GM21367 (cell line): ENCODE measurements at regions not wholly inside any gene's neighbourhood (a gene's known extent, or its start where the extent isn't known, plus 50 kb on each side); places are given as distances from the start of the nearest gene placed in this dataset.
A peak's percentile ranks its signal among the peaks of the same experiment; 100 is the strongest.

Experiments used
- ATAC-seq: cut with Tn5 transposase; IDR thresholded peaks from one replicate; pipeline ENCODE4 v1.9.1; 2021; ENCODE audit not compliant: unreplicated experiment

- ATAC-seq = no peak
Measured at GRCh38 chr6:112787371-112787770, 440.2 kb downstream of the RFPL4B start.

DNA sequence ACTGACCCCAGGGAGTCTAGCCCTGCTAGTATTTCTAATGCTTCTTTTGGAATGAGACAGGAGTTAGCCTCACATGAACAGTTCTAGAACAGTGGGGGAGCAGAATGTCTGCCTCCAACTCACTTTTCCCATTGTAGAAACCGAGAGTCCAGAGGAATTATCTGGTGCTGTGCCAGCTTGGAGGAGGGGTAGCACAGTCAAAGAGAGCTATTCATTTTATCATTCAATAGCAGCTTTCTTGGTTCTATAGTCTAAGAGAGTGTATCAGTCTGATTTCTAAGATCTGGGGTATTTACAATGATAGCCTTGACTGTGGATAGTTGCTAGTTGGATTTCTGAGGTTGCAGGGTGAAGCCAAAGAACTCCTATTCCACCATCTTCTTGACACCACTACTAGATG lies 448.2 kb downstream of the RFPL4B start:
- no peak for ATAC-seq

DNA sequence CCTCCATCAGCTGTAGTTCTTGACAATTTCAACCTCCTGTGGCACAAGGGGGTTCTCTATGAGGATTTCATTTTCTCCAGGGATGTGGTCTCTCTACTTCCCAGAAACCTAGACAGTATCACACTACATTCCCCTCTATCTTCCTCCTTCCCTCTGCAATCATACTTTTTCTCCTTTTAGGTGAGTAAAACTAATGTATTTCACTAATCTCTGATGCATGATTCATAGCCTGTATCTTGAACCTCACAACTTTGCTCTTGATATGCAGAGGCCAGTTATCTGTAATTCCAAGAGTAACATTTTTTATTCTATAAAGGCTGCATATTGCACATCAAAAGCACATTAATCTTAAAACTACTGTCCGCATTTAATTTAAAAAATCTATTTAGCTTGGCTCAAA lies 449.6 kb downstream of the RFPL4B start:
- ATAC-seq = no peak

GRCh38 chr6:112799889-112800288 lies 452.8 kb downstream of the RFPL4B start:
- ATAC-seq = no peak

DNA sequence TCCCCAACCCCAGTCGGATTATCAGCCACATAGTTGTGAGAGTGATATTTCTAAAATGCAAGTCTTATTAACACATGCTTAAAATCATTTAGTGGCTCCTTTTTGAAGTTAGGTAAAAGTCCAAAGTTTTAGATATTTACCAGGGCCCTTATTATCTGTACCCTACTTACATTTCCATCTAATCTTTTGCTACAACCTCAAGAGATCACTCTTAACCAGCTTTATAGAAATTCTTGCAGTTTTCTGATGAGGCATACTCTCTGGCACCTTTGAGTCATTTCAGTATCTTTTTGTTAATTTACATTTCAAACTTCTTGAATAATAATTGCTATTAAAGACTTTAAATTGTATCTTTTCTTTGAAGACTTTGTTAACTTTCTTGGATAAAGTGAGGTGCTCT lies 453.3 kb downstream of the RFPL4B start:
- no peak for ATAC-seq

DNA sequence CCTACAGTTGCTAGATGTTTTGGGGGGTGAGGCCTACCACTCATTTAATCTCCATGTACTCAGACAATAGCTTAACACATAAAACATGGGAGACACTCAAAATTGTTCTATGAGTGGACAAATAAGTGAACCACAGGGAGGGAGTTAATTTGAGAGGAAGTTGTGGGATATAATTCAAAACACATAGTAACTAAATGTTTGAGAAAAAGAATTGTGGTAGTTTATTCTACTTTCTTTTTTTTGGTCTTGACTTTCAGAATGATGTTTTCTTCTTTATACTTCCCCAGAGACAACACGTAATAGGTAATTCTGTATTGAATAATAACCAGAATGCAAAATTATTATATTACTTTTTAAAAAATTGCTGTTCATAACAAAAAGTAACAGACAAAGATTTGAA lies 453.8 kb downstream of the RFPL4B start:
- ATAC-seq = no peak

GRCh38 chr6:112801468-112802080 lies 454.4 kb downstream of the RFPL4B start:
- ATAC-seq = no peak

GRCh38 chr6:112802144-112802543 lies 455.0 kb downstream of the RFPL4B start:
- no peak for ATAC-seq

GRCh38 chr6:112804638-112805330 lies 457.7 kb downstream of the RFPL4B start:
- ATAC-seq = no peak

- no peak for ATAC-seq
Measured at GRCh38 chr6:112806163-112806865, 459.2 kb downstream of the RFPL4B start.

DNA sequence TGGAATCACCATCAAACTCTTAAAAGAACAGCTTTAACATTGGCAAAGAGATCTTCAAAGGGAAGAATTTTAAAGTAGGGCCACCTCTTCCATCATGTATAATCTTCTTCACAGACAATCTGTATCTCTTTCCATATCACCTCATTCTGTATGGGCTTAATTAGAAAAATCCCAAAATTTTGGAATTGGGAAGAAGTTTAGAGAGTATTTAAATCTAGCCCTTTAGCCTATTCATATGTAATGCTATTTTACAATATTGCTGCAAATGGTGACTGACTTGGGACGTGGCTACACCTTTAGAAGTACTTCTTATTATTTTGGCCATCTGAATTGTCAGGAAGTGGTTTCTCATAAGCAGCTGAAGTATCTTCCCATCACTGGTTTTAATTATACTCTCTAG lies 474.3 kb downstream of the RFPL4B start:
- no peak for ATAC-seq

DNA sequence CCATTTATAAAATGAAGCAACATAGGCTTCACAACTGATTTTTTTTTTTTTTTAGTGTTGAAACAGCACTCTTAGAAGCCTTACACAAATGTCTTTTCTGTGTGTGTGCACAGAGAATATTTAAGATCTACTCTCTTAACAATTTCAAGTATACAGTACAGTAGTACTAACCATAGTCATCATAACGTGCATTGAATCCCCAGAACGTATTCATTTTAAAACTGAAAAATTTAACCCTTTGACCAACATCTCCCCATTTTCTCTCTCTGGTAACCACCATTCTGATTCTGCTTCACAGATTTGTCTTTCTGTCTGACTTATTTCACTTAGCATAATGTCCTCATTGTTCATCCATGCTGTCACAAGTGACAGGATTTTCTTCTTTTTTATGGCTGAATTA lies 475.6 kb downstream of the RFPL4B start:
- no peak for ATAC-seq

GRCh38 chr6:112827793-112828192 lies 480.7 kb downstream of the RFPL4B start:
- ATAC-seq = peak; percentile 94

DNA sequence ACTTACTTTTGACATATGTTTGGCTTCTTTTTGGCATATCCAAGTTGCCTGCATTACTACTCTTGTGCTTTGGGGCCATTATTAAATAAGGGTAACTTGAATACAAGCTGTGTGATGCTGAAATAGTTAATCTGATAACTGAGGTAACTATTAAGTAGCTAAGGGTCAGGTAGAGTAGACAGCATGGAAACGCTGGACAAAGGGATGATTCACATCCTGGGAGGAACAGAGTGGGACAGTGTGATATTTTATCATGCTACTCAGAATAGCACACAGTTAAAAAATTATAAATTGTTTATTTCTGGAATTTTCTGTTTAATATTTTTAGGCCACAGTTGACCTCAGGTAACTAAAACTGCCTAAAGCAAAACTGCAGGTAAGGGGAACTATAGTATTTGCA lies 483.9 kb downstream of the RFPL4B start:
- ATAC-seq = no peak

GRCh38 chr6:112833581-112834131 lies 486.5 kb downstream of the RFPL4B start:
- ATAC-seq = no peak

- ATAC-seq = no peak
Measured at GRCh38 chr6:112835078-112835477, 487.9 kb downstream of the RFPL4B start.

DNA sequence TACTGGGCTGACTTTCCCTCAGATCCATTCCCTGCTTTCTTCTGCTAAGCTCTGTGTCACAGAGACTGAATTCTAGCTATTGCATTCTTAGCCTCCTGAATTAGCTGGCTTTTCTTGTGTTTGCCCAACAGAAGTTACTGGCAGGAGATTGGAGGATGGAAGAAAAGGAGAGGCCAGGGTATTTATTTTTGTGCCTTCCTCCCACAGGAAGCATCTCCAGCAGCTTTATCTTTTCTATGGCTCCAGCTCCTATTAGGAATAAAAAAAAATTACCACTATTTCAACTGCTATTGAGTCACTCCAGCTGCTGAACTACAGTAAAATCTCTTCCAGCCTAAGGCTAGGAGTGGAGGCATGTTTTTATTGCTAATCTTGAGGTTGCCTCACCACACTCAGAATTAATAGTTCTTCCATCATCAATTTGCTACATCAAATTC lies 492.4 kb downstream of the RFPL4B start:
- no peak for ATAC-seq

DNA sequence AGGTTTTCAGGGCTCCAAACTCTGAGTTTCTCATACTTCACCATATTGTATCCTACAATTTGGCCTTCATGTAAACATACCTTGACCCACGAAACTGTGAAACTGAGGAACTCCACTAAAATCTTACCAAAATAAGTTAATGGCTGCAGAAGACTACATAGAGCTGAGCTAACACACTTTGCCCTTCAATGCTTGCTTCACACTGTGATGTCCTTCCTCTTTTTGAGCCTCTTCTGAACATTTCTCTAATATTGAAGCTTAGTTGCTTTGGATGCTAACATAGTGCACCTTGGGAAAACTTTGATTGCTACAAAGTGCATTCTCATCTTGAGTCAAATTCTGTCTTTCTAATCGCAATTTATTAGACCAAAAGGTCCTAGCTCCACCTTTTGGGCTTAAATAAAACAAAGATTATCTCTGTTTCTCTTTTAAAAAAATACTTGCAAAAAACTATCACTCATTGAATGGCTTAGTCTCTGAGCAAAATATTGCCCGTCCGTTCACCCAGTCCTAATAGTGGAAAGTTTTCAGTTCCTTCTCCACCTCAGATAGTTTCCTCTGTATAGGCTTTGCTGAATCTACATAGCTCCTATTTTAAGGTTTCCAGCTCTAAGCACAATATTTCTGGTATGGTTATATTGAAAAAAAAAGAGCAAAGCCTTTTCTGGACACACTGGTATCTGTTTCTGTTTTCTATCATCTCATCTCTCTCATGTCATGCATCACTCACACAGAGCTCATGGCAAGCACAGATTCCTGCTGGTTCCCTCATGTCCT lies 494.6 kb downstream of the RFPL4B start:
- ATAC-seq = no peak

DNA sequence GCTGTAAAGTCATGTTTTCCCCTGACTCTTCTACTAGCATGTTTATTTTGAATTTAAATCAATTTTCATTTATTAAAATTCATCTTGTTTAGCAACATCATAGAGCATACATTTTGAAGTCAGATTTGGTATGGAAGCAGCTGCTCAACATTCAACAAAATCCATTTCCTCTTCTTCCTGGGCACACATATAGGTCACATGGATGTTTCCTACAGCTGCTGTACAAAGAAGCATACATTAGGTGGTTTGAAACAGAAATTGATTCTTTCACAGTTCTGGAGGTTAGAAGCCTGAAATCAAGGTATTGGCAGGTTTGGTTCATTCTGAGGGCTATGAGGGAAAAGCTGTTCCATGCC lies 495.2 kb downstream of the RFPL4B start:
- no peak for ATAC-seq

- ATAC-seq = no peak
Measured at GRCh38 chr6:112846681-112847080, 499.6 kb downstream of the RFPL4B start.

DNA sequence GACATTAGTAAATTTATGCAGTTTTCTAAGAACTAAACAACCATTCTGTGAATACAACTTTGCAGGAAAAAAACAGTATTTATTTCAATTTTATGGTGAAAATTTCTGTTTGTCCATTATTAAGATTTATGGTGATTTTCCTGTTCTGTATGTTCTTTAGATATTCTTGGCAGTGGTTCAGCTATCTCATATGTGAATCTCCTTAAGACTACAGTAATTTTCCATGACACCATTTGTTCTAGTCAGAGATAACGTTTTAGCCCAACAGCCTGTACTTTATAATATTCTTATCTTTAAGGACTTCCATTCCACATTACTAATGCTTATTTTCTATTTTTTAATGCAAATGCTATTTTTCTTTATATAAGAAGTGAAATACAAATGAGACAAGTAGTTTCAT lies 504.0 kb downstream of the RFPL4B start:
- no peak for ATAC-seq
